ENCODE measurements at regions not wholly inside any gene's neighbourhood (a gene's known extent, or its start where the extent isn't known, plus 50 kb on each side); places are given as distances from the start of the nearest gene placed in this dataset.

GRCh38 chr4:14667624-14668151, 334.6 kb upstream of the CPEB2 start:
- peak in 1 of 3 experiments; percentile 8 for DNase-seq

- no peak for DNase-seq
These were observed 334.0 kb upstream of the CPEB2 start for GRCh38 chr4:14668296-14668695.

GRCh38 chr4:14669371-14669770, 332.9 kb upstream of the CPEB2 start:
- DNase-seq = peak in 1 of 3 experiments; percentile 42

GRCh38 chr4:14671146-14671545, 331.1 kb upstream of the CPEB2 start:
- DNase-seq = no peak

GRCh38 chr4:14675279-14675985, 326.8 kb upstream of the CPEB2 start:
- peak in 1 of 3 experiments; percentile 31 for DNase-seq

GRCh38 chr4:14679906-14680305, 322.4 kb upstream of the CPEB2 start:
- DNase-seq = no peak

- DNase-seq = no peak
These were observed 321.0 kb upstream of the CPEB2 start for GRCh38 chr4:14681330-14681729.

GRCh38 chr4:14693728-14694127, 308.6 kb upstream of the CPEB2 start:
- no peak for DNase-seq

GRCh38 chr4:14695095-14695845, 307.0 kb upstream of the CPEB2 start:
- DNase-seq = peak in 1 of 3 experiments; percentile 2

GRCh38 chr4:14700083-14700482, 302.2 kb upstream of the CPEB2 start:
- DNase-seq = peak in 2 of 3 experiments; percentile 25 to 43

GRCh38 chr4:14700544-14700943, 301.7 kb upstream of the CPEB2 start:
- peak in 2 of 3 experiments; percentile 30 to 75 for DNase-seq

GRCh38 chr4:14701389-14701788, 300.9 kb upstream of the CPEB2 start:
- DNase-seq = no peak

- no peak for DNase-seq
These were observed 300.4 kb upstream of the CPEB2 start for GRCh38 chr4:14701896-14702295.

GRCh38 chr4:14708574-14708973, 293.7 kb upstream of the CPEB2 start:
- no peak for DNase-seq

- no peak for DNase-seq
These were observed 291.0 kb upstream of the CPEB2 start for GRCh38 chr4:14711259-14711658.

- DNase-seq = peak in 2 of 3 experiments; percentile 31 to 70
These were observed 285.6 kb upstream of the CPEB2 start for GRCh38 chr4:14716691-14717090.

- DNase-seq = no peak
These were observed 283.2 kb upstream of the CPEB2 start for GRCh38 chr4:14719053-14719452.

- peak; percentile 53 to 83 (median 54) for DNase-seq
These were observed 275.8 kb upstream of the CPEB2 start for GRCh38 chr4:14726441-14726840.

- peak; percentile 54 to 83 (median 55) for DNase-seq
These were observed 275.4 kb upstream of the CPEB2 start for GRCh38 chr4:14726877-14727361.

GRCh38 chr4:14729282-14730000, 272.8 kb upstream of the CPEB2 start:
- DNase-seq = no peak

GRCh38 chr4:14742054-14742453, 260.2 kb upstream of the CPEB2 start:
- peak in 1 of 3 experiments; percentile 3 for DNase-seq

- no peak for DNase-seq
These were observed 259.1 kb upstream of the CPEB2 start for GRCh38 chr4:14743172-14743571.

GRCh38 chr4:14743601-14744000, 258.7 kb upstream of the CPEB2 start:
- no peak for DNase-seq

Data from NCI-H1417 (cell line).